LNCaP clone FGC (cell line): ENCODE measurements at regions not wholly inside any gene's neighbourhood (a gene's known extent, or its start where the extent isn't known, plus 50 kb on each side); places are given as distances from the start of the nearest gene placed in this dataset.

Experiments used
- DNase-seq: peaks from one replicate; pipeline ENCODE4 v3.0.0-alpha.2; 2011; ENCODE audit warnings: low read depth
- H3K4me3 ChIP-seq: 2 replicates; pipeline ENCODE4 v1.5.1; 2011; ENCODE audit warnings: mild to moderate bottlenecking, low read depth, low read length, control low read depth
- TF ChIP-seq, protein P1 (sequence below): IDR thresholded peaks from 2 replicates; pipeline ENCODE4 v1.5.1; 2012; ENCODE audit warnings: mild to moderate bottlenecking; ENCODE audit not compliant: control insufficient read depth, insufficient read depth; ENCODE audit errors: extremely low read depth

DNA sequence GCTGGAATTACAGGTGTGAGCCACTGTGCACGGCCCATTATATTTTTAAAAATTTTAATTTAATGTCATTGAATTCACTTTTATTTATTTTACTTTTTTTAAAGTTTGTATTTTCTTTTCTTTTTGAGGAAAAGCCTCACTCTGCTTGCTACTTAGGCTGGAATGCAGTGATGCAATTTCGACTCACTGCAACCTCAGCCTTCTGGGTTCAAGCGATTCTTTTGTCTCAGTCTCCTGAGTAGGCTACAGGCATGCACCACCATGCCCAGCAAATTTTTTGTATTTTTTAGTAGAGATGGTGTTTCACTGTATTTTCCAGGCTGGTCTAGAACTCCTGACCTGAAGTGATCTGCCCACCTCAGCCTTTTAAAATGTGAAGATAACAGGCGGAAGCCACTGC is 277.5 kb upstream of the HSFY2 start:
- TF ChIP-seq, protein P1, sequence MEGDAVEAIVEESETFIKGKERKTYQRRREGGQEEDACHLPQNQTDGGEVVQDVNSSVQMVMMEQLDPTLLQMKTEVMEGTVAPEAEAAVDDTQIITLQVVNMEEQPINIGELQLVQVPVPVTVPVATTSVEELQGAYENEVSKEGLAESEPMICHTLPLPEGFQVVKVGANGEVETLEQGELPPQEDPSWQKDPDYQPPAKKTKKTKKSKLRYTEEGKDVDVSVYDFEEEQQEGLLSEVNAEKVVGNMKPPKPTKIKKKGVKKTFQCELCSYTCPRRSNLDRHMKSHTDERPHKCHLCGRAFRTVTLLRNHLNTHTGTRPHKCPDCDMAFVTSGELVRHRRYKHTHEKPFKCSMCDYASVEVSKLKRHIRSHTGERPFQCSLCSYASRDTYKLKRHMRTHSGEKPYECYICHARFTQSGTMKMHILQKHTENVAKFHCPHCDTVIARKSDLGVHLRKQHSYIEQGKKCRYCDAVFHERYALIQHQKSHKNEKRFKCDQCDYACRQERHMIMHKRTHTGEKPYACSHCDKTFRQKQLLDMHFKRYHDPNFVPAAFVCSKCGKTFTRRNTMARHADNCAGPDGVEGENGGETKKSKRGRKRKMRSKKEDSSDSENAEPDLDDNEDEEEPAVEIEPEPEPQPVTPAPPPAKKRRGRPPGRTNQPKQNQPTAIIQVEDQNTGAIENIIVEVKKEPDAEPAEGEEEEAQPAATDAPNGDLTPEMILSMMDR = no peak
- no peak for DNase-seq

GRCh38 chrY:19042984-19043442 is 269.5 kb upstream of the HSFY2 start:
- no peak overlapping the region for H3K4me3 ChIP-seq
- TF ChIP-seq, protein P1 = no peak

More for the DNA sequence above, 277.5 kb upstream of the HSFY2 start:
- H3K4me3 ChIP-seq = no peak overlapping the region

GRCh38 chrY:19042306-19042958 is 268.9 kb upstream of the HSFY2 start:
- no peak for DNase-seq
- H3K4me3 ChIP-seq = no peak overlapping the region
- TF ChIP-seq, protein P1 = no peak

More at GRCh38 chrY:19042984-19043442, 269.5 kb upstream of the HSFY2 start:
- DNase-seq = no peak

DNA sequence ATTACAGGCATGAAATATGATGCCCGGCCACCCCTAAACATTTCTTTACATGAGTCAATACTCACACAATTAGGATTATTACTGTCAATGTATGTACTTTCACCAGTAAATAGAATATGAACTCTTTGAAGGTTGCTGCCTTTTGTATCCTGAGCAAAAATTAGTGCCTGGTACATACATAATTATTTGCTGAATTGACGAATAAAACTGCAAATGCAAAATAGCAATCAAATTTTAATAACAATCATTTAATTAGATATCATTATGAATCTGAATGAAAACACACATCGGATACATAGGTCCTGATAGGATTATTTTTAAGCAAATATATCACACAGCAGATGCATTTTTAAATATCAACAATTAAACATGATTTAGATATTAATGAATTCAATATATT is 253.1 kb upstream of the HSFY2 start:
- DNase-seq = no peak
- no peak overlapping the region for H3K4me3 ChIP-seq
- TF ChIP-seq, protein P1 = no peak

DNA sequence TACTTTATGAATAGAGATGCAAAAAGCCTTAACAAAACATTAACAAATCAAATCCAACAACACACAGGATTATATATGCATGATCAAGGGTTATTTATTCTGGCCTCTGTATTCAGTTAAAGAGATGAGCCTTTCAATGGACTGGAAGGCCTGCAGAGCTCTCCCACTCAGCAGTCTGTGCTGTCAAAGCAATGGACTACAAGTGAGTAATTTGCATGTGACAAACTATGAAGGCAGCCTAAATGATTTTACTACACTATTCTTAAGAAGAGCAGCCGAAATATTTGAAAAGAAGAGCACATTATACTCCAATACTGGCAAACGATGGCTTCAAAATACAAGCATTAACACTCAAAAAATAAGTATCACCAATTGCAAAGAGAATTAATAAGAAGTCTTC is 250.4 kb upstream of the HSFY2 start:
- no peak for DNase-seq
- no peak overlapping the region for H3K4me3 ChIP-seq
- TF ChIP-seq, protein P1 = no peak

DNA sequence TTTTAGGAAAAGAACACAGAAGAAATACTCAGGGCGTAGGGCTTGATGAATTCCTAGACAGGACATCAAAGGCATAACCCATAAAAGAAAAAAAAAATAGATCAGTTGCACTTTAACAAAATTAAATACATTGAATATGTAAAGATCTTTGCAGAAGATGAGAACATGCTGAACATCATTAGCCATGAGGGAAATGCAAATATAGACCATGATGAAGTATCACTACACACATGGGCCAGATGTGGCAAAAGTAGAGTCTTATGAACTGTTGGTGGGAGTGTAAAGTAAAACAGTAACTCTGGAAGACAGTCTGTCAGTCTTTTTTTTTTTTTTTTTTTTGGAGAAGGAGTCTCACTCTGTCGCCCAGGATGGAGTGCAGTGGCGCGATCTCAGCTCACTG is 246.7 kb upstream of the HSFY2 start:
- no peak overlapping the region for H3K4me3 ChIP-seq
- no peak for DNase-seq
- TF ChIP-seq, protein P1 = no peak

GRCh38 chrY:19016990-19017389 is 243.5 kb upstream of the HSFY2 start:
- no peak for DNase-seq
- no peak overlapping the region for H3K4me3 ChIP-seq
- TF ChIP-seq, protein P1 = no peak
